GM21528 (cell line): ENCODE measurements at regions not wholly inside any gene's neighbourhood (a gene's known extent, or its start where the extent isn't known, plus 50 kb on each side); places are given as distances from the start of the nearest gene placed in this dataset.

ENCODE experiments used
- ATAC-seq: cut with Tn5 transposase; IDR thresholded peaks from one replicate; pipeline ENCODE4 v1.9.1; 2021; ENCODE audit warnings: mild to moderate bottlenecking, moderate library complexity; ENCODE audit not compliant: unreplicated experiment, low FRiP score

DNA sequence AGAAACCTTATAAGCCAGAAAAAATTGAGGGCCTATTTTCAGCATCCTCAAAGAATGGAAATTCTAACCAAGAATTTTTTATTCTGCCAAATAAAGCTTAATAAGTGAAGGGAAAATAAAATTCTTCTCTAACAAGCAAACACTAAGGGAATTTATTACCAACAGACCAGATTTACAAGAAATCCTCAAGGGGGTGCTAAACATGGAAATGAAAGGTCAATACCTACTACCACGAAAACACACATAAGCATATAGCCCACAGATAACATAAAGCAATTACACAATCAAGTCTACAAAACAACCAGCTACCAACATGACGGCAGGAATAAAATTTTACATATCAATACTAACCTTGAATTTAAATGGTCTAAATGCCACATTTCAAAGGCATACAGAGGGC lies 883.5 kb downstream of the SI start:
- ATAC-seq: no peak

DNA sequence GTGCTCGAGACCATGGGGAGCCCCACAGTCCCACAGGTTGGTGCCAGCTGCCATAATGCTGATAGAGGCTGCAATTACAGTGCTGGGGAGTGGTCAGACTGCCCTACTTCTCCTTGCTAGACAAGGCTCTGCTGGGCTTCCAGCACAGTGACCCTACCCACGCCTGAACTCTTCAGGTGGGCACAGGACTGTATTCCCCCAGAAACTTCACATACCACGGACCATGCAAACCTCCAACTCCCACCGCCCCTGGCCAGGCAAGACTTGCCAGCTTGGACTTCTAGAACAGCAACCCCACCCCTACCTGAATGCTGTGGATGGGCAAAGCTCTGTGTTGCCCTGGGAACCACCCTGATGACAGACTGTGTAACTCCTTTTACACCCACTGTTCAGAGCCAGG lies 885.3 kb downstream of the SI start:
- ATAC-seq: no peak

DNA sequence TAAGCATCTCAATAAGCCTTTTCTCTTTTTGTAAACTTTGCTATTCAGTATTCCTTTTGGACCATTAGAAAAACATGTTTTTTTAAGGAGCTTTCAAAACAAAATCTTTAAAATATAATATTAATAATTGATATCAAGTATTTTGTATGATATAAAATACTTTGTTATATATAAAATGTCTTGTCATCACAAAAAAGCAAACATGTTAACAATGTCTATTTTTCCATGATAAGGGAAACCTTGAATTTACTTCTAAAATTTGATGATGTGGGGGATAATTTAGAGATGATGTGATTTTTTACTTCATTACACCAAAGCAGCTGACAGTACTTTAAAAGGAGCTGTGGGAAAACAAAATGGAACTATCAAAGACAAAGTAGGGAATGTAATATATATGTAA lies 887.7 kb downstream of the SI start:
- ATAC-seq: no peak

DNA sequence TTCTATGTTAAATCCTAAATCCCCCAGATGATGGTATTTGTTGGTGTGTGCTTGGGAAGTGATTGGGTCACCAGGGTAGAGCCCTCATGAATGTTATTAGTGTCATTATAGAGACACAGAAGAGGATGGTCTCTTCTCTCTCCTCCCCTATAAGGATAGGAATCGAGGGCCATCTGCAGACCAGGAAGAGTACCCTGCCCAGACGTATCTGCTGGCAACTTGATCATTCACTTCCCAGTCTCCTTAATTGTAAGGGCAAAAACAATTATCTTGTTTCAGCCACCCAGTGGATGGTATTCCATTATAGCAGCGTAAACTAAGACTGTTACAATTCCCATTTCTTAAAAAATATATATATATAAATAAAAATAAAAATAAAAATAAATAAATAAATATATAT lies 892.2 kb downstream of the SI start:
- no peak for ATAC-seq

DNA sequence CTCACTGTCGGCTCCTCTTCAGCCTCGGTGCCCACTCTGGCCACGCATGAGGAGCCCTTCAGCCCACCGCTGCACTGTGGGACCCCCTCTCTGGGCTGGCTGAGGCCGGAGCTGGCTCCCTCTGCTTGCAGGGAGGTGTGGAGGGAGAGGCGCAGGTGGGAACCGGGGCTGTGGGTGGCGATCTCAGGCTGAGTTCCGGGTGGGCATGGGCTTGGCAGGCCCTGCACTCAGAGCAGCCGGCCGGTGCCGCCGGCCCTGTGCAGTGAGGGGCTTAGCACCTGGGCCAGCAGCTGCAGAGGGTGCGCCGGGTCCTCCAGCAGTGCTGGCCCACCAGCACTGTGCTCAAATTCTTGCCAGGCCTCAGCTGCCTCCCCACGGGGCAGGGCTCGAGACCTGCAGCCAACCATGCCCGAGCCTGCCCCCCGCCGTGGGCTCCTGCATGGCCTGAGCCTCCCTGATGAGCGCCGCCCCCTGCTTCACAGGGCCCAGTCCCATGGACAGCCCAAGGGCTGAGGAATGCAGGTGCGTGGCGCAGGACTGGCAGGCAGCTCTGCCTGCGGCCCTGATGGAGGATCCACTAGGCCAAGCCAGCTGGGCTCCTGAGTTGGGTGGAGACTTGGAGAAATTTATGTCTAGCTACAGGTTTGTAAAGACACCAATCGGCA lies 899.1 kb downstream of the SI start:
- no peak for ATAC-seq

DNA sequence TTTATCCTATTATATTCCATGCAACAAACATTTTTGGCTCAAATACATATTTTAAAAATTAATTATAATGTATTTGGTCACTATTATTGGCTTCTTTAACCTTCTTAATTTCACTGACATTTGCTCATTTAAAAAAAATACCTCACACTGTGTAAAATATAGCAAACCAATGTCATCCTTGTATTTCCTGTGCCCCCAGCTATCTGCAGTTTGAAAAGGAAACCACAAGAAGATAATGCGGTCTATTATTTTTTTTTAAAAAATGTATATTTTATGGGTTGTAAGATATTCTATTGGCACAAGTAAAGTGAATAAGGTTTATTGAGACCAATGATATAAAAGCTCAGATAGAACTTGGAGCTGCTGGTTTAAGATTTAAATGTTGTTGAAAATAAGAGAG lies 904.2 kb downstream of the SI start:
- ATAC-seq: no peak

DNA sequence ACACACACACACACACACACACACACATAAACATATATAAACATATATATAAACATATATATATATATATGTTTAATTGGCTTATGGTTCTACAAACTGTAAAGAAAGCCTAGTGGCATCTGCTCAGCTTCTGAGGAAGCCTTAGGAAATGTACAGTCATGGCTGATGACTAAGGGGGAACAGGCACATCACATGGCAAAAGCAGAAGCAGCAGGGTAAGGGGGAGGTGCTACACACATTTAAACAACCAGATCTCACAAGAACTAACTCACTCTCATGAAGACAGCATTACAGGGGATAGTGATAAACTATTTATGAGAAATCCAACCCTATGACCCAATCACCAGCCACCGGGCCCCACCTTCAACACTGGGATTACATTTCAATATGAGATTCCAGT lies 922.9 kb downstream of the SI start:
- no peak for ATAC-seq

DNA sequence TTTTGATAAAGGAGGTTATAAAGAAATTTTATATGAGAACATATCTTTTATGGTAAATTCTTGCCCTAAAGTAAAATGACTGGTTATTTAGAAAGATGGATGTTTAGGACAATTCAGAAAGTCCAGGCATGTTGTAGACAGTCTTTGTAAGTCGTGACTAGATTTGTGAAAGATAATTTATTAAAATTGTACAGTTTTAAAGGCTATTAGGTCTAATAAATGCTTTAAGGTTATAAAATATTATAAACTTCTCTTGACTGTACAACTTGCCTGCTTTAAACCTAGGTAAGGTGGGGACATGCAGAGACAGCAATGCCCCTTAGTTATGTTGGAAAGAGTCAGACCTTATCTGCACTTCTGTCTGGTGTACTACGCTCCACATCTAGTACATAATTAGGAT lies 933.5 kb downstream of the SI start:
- no peak for ATAC-seq

DNA sequence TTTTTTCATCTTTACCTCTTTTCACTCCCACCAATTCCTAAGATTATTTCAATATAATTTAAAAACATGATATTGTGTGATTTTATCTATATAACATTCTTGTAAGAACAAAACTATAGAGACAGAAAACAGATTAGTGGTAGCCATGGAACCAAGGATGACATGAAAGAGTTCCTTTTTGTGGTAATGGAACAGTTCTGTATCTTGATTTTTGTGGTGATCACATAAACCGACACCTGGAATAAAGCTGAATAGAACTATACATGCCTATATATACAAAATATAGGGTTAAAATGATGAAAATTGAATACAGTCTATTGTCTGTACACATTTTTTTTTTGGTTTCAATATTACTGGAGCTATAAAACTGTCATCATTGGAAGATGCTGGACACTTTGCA lies 945.4 kb downstream of the SI start:
- ATAC-seq: no peak

DNA sequence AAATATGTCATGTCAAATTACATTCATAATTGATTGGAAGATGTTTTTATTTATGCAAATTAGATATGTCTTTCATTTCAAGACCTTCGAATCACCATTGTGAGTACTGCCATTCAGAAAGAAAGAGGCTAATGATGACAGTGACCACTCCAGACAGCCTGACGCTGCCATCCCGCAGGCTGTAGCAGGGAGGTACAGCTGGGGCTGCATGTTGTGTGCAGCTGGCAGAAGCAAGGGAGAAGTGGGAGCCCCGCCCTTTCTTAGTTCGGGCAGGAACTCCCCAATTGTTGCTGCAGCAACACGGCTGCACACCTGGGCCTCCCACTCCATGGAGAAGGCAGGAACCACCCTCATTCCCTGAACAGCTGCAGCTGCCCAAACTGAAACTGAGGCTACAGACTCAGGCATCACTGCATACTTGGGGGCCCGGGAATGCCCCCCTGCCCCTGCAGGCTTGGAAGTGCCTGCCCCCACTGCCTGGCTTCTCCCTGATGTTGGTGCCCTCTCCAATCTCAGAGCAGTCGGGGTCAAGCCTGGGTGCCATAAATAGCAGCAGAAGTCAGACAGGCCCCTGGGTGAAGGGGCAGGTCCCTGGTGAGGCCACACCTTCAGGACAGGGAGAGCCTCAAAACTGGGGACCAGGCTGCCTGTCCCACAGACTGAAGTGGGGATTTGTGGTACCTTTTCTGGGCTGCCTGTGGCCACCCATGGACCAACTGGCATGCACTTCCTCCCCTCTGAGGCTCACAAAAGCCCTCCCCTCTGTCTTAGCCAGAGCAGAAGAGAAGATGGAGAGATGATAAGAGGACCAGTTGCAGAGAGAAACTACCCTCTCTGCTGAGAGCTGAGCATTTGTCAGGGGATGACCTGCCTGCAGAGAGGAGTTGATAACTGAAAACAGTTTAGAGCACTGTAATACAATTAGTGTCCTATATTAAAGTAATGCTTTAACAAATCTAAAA lies 964.6 kb downstream of the SI start:
- no peak for ATAC-seq

DNA sequence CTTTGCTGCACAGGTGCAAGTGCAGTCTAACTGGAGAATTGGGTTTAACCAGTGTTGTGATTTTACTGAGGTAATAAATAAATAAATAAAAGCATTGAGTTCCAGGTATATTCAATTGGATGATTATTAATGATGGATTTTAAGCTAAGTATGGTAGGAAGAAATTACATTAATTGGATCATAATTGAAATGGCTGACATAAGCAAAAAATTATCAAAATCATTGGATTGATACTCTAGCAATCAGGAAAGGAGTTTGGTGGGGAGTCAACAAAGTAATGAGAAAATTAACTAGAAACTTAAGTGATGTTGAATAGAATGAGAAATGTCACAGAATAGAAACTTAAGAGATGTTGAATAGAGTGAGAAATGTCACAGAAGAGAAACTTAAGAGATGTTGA lies 981.9 kb downstream of the SI start:
- ATAC-seq: no peak

DNA sequence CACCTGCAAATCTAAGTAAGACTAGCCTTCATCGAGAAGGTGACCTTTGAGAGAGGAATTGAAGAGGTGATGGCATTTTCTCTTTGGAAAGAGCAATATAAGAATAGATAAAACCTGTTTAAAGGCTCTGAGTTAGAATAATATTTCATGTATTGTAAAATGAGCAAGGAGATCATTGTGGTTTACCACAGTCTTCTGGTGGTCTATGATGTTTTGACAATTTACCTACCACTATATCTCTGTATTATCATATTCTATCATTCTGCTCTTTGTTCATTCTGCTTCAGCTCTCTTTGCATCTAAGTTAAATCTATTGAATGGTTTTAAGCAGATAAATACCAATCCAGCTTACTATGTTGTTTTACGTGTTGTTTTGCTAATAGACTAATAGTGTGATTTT lies 982.3 kb downstream of the SI start:
- no peak for ATAC-seq

DNA sequence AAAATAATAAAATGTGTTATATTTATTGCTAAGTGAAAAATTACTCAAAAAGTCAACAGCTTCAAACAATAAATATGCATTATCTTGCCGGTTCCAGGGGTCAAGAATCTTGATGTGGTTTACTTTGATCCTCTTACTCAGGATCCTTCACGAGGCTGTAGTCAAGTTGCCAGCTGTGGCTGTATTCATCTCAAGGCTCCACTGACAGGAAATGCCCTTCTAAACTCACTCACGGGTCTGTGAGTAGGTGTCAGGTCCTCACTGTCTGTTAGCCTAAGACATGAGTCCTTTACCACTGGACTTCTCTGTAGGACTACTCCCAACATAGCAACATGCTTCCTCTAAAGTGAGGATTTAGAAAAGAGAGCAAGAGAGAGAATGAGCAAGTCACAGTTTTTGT lies 983.0 kb downstream of the SI start:
- no peak for ATAC-seq

DNA sequence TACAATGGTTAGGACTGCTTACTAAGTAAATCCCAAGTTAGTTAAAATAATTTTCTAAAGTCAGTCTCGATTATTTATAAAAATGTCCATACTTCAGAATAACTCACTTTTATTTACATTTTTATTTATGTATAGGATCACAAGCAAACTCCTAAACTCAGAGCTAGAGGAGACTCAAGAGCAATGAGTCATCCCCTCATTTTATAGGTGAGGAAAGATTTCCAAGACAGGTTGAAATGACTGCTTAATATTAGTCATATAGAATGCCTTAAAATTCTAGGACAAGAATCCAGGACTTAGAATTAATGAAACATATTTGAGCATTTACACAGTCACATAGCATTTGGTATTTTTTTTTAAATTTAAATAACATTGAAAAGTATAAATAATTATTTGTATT lies 983.8 kb downstream of the SI start:
- no peak for ATAC-seq

DNA sequence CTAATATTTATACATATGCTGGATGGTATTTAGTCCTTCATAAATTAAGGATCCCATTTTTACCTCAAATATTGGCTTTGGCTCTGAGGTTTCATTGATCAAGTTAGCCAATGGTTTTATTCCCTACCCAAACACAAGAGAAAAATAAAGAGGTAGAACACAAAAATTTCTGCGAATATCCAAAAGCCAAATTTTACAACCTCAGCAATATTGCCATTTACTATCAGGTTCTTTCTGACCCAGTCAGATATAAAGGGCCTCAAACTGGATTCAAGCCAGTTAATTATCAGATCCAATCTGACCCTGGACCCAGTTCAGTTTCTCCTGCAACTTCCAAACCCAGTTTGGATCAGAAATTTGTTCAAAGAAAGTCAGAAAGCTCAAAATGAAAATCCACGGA lies 998.1 kb downstream of the SI start:
- ATAC-seq: no peak

DNA sequence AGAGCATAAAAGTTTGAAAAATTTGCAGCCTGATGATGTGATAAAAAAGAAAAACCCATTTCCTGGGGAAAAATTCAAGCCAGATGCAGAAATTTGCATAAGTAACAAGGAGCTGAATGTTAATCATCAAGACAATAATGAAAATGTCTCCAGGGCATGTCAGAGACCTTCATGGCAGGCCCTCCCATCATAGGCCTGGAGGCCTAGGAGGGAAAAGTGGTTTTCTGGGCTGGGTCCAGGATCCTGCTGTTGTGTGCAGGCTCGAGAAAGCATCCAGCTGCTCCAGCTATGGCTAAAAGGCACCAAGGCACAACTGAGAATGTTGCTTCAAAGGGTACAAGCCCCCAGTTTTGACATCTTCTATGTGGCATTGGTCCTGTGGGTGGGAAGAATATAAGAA lies 1014.0 kb downstream of the SI start:
- ATAC-seq: no peak

DNA sequence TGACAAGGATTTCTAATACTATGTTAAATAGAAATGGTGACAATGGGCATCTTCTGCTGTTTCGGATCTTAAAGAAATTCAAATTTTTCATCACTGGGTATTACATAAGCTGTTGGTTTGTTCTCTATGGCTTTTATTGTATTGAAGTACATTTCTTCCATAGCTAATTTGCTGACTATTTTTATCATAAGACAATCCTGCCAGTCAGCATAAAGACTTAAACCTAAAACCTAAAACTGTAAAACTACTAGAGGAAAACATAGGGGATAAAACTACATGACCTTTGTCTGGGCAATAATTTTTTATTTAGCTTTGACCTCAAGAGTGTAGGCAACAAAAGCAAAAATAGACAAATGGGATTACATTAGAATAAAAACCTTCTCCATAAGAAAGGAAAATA lies 1017.4 kb downstream of the SI start:
- ATAC-seq: no peak

DNA sequence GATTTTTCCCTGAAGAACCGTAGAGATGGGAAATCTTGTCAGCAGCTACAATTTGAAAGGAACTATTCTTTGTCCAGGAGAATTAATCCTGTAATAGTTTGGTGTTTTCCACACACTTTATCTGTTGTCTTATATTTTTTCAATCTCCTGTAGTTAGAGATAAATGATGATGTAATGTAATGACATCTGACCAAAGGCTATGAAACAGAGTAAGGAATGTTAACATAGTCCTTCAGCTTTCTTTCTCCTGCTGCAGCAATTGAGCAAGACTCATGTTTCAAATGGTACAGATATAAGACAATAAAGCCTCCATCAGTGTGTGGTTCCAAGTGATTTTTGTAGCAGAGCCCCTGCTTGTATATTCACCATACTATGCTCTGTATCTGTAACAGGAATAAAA lies 1028.4 kb downstream of the SI start:
- ATAC-seq: no peak

DNA sequence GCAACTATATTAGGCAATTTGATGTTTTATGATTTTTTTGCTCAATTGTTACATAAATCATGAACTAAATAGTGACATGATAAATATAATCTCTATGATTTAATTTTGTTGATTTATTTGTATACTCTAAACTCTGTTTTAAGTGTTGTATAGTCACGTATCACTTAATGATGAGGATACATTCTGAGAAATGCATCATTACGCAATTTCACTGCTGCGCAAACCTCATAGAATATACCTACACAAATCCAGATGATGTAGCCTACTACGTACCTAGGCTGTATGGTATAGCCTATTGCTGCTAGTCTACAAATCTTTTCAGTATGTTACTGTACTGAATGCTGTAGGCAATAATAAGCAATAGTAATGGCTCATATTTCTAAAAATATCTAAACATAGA lies 1029.8 kb downstream of the SI start:
- ATAC-seq: no peak

DNA sequence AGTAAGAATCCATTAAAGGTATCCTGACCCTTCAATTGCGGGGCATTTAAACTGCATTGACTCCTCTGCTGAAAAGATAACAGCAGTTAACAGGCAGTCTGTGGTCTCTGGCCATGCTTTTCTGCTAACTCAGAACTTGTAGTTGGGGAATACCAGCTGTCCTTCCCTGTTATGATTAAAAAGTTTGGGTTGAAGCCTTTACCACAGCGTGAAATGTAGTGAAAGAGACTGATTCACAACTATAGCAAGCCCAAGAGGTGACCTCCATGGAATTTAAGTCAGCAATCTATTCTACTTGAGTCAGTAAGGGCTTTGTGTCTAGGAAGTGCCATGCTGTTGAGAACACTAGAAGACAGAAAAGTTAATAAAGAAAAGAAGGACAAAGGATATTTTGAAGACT lies 1037.3 kb downstream of the SI start:
- no peak for ATAC-seq

DNA sequence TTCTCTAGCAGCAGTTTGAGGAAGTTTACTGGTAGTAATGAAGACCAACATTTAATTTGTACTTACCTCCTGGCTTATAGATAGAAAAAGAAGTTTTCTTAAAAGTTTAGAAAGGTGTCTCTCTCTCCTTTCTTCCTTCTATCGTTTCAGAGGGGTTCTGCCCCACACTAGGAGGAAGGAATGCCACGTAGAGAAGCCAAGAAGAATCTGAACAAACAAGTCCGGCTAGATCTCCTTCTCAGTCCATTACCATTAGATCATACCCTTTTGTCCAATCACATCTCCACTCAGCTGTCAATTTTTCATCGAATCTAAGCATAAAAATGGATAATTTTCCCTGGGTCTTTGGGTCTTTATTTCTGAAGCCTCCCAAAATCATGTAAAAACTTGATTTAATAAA lies 1048.1 kb downstream of the SI start:
- ATAC-seq: no peak

DNA sequence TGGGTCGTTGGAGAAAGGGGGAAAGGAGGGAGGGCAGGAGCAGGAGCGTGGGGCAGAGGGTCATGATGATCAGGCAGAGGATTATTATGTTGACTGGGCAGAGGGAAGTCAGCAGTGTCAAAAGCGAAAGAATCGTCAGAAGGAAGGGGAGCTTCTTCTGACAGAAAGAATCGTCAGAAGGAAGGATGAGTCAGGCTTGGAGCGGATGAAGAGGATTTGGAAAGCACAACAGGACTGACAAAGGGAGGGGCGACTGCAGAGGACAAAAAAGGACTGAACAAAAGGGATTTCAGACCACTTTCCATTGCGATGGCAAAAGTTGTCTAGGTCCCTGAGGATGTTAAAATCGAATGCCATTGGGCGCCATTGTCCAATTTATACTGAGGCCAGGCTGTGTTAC lies 1053.5 kb downstream of the SI start:
- no peak for ATAC-seq
